GM12875 (cell line): ENCODE measurements at regions not wholly inside any gene's neighbourhood (a gene's known extent, or its start where the extent isn't known, plus 50 kb on each side); places are given as distances from the start of the nearest gene placed in this dataset.

Experiments used
- H3K4me3 ChIP-seq: one replicate; pipeline ENCODE4 v1.5.1; 2011; ENCODE audit warnings: low read depth, low read length, control low read depth
- TF ChIP-seq, protein P1 (sequence below): IDR thresholded peaks from 2 replicates; pipeline ENCODE4 v1.5.1; 2011; ENCODE audit warnings: low read depth, mild to moderate bottlenecking, control low read depth, inconsistent platforms, low read length, moderate library complexity, borderline replicate concordance; ENCODE audit not compliant: insufficient read depth

DNA sequence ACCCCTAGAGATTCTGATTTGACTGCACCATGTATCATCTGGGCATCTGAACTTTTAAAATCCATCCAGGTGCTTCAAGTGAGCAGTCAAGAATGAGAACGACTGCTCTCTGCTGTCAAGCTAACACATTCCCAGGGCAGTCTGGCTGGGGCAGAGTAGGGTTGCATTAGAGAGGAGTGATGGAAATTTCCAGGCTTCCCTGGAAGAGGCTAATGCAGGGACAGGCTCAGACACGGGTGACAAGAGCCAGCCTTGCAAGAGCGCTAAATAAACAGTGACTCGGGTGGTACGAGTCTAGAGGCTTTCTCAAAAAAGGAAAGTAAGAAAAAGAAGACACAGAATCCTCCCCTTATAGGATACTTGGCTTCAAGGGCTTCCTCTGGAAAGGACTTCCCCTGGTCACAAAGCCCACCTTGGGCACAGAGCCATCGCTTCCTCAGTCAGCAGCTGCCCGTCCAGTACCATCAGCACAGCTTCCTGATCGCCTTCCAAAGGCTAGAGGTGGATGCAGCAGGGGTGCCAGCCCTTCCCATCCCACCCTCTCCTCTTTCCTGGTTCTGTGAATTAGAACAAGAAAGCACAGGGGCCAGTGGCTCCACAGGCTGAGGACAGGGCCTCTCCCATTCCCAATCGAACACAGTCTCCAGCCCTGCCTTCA is 177.4 kb upstream of the RREB1 start:
- no peak overlapping the region for H3K4me3 ChIP-seq
- TF ChIP-seq, protein P1, sequence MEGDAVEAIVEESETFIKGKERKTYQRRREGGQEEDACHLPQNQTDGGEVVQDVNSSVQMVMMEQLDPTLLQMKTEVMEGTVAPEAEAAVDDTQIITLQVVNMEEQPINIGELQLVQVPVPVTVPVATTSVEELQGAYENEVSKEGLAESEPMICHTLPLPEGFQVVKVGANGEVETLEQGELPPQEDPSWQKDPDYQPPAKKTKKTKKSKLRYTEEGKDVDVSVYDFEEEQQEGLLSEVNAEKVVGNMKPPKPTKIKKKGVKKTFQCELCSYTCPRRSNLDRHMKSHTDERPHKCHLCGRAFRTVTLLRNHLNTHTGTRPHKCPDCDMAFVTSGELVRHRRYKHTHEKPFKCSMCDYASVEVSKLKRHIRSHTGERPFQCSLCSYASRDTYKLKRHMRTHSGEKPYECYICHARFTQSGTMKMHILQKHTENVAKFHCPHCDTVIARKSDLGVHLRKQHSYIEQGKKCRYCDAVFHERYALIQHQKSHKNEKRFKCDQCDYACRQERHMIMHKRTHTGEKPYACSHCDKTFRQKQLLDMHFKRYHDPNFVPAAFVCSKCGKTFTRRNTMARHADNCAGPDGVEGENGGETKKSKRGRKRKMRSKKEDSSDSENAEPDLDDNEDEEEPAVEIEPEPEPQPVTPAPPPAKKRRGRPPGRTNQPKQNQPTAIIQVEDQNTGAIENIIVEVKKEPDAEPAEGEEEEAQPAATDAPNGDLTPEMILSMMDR, result no peak

DNA sequence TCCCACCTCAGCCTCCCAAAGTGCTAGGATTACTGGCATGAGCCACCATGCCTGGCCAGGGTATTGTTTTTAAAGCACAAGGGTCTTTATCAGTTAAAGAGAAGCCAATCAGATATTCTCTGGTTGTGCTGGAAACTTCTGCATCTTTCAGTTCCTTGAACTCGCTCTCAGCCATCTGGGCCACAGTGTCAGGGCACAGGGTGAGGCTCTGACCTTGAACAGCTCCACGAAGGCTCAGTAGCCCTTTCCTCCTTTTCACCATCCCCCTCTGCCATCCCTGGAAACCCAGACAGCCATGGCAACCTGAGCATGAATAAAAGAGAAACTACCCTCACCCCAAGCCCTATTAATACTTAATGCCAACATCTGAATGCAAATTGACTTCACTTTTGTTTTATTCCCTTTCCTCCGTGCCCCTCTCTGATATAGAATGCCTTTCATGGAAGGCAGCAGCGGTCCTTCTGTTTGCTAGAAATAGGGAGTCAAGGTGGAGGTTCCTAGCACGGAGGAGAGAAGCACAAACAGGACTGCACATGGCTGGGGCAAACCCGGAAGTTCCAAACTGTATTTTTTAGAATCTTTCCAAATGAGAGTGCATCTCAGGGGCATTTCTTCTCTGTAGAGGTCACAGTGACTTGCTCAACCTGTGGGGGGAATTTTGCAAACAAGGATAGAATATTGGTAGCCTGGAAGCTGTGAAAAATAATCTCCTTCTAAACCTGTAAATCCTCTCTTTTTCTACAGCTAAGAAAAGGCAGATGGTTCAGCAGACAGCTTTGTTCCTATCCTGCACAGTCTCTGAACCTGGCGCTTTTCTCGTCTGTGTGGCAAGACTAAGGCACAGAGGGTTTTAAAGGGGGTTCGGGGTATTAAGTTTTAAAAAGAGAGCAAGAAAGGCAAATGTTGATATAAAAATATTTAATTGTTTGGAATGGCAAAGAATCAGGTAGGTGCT is 176.4 kb upstream of the RREB1 start:
- TF ChIP-seq, protein P1, result no peak
- H3K4me3 ChIP-seq, result no peak overlapping the region

DNA sequence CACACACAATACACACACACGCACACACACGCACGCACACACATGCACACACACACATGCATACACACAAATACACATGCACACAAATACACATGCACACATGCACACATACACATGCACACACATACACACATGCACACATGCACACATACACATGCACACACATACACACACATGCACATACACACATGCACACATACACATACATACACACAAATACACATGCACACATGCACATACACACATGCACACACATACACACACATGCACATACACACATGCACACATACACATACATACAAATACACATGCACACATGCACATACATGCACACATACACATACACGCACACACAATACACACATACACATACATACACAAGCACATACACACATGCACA is 175.4 kb upstream of the RREB1 start:
- no peak overlapping the region for H3K4me3 ChIP-seq
- TF ChIP-seq, protein P1, result no peak

DNA sequence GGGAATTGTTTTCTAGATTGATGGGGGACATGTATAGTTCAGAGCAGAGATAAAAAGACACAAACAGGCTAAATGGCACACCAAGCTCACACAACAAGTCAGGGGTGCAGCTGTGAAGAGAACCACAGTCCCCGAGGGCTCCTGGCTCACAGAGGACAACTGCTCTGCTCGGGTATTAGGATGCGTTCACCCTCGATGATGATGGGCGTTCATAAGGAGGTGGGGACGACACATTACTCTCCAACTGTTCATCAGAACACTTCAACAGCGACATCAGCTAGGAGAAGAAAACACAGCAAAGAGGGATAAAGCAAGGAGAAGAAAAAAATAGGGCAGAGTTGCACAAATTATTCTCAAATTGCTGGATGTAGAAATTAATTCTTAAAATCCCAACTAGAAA is 174.8 kb upstream of the RREB1 start:
- TF ChIP-seq, protein P1, result no peak
- no peak overlapping the region for H3K4me3 ChIP-seq

DNA sequence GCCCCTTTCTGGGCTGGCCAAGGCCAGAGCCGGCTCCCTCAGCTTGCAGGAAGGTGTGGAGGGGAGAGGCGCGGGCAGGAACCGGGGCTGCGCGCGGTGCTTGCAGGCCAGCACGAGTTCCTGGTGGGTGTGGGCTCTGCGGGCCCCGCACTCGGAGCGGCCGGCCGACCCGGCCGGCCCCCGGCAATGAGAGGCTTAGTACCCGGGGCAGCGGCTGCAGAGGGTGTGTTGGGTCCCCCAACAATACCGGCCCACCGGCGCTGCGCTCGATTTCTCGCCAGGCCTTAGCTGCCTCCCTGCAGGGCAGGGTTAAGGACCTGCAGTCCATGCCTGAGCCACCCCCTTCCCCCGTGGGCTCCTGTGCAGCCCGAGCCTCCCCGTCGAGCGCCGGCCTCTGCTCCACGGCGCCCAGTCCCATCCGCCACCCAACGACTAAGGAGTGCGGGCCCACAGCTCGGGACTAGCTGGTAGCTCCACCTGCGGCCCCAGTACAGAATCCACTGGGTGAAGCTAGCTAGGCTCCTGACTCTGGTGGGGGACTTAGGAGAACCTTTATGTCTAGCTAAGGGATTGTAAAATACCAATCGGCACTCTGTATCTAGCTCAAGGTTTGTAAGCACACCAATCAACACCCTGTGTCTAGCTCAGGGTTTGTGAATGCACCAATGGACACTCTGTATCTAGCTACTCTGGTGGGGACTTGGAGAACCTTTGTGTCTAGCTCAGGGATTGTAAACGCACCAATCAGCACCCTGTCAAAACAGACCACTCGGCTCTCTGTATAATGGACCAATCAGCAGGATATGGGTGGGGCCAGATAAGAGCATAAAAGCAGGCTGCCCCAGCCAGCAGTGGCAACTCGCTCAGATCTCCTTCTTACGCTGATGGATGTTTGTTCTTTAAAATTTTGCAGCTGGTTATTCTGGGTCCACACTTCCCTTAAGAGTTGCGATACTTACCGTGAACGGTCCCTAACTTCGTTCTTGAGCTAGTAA is 167.4 kb upstream of the RREB1 start:
- no peak overlapping the region for H3K4me3 ChIP-seq
- TF ChIP-seq, protein P1, result no peak

DNA sequence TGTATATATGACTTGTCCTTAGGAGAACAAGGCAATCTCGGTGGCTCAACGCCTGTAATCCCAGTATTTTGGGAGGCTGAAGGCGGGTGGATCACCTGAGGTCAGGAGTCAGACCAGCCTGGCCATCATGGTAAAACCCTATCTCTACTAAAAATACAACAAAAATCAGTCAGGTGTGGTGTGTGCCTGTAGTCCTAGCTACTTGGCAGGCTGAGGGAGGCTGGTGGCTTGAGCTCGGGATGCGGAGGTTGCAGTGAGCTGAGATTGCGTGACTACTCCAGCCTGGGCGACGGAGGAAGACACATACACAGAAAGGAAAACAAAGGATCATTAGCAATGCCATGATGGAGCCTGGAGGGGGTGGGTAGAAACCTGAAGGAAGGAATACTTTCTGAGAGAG is 166.6 kb upstream of the RREB1 start:
- H3K4me3 ChIP-seq, result no peak overlapping the region
- TF ChIP-seq, protein P1, result no peak
